22Rv1 (cell line): ENCODE measurements at regions not wholly inside any gene's neighbourhood (a gene's known extent, or its start where the extent isn't known, plus 50 kb on each side); places are given as distances from the start of the nearest gene placed in this dataset.

ENCODE experiments used
- H3K27ac ChIP-seq: fragments of 450-650 bp; 2 replicates; pipeline ENCODE4 v1.5.1; 2017
- ZFX ChIP-seq: fragments of 450-650 bp; IDR thresholded peaks from 2 replicates; pipeline ENCODE4 v1.6.1; 2017; ENCODE audit warnings: antibody characterized with exemption, borderline replicate concordance
- TF ChIP-seq, protein P1 (sequence below): fragments of 450-650 bp; IDR thresholded peaks from 2 replicates; pipeline ENCODE4 v1.5.1; 2017; ENCODE audit warnings: mild to moderate bottlenecking

DNA sequence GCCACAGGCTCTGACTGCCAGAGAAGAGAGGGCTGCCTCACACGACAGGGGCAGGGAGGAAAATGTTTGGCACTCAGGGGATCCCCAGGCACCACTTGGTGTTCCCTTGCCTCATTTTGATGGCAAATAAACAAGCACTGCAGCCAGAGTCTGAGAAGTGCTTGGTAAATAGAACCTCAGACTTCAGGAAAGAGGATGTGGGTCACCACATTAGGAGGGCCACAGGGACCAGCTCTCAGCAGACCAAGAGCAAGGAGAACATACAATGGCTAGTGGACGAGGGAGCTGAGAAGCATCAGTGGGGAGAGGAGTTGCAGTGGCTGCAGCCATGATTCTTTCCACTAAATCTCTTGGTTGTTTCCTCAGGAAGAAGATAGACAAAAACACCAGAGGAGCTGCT lies 413.9 kb downstream of the GADD45G start:
- H3K27ac ChIP-seq, result no peak overlapping the region
- TF ChIP-seq, protein P1, sequence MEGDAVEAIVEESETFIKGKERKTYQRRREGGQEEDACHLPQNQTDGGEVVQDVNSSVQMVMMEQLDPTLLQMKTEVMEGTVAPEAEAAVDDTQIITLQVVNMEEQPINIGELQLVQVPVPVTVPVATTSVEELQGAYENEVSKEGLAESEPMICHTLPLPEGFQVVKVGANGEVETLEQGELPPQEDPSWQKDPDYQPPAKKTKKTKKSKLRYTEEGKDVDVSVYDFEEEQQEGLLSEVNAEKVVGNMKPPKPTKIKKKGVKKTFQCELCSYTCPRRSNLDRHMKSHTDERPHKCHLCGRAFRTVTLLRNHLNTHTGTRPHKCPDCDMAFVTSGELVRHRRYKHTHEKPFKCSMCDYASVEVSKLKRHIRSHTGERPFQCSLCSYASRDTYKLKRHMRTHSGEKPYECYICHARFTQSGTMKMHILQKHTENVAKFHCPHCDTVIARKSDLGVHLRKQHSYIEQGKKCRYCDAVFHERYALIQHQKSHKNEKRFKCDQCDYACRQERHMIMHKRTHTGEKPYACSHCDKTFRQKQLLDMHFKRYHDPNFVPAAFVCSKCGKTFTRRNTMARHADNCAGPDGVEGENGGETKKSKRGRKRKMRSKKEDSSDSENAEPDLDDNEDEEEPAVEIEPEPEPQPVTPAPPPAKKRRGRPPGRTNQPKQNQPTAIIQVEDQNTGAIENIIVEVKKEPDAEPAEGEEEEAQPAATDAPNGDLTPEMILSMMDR, result no peak
- TF ChIP-seq ZFX, result no peak

DNA sequence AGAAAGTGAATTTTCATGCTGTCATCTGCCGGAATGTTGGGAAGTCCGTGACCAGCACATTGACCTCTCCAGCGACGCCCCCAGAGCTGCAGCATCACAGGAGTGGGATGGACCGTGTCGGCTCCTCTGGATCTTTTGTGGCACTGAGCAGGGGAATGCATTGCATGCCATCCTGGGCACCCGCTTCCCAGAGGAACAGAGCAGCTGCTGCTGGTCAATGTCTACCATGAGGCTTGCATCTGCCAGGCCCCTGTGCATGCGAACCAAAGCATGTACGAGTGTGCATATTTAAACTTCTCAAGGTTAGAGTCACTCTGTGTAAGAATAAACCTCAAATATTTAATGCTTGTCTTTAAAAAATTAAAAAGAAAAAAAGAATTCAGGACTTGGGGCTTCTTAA lies 414.8 kb downstream of the GADD45G start:
- H3K27ac ChIP-seq, result no peak overlapping the region
- TF ChIP-seq ZFX, result no peak
- TF ChIP-seq, protein P1, result no peak

DNA sequence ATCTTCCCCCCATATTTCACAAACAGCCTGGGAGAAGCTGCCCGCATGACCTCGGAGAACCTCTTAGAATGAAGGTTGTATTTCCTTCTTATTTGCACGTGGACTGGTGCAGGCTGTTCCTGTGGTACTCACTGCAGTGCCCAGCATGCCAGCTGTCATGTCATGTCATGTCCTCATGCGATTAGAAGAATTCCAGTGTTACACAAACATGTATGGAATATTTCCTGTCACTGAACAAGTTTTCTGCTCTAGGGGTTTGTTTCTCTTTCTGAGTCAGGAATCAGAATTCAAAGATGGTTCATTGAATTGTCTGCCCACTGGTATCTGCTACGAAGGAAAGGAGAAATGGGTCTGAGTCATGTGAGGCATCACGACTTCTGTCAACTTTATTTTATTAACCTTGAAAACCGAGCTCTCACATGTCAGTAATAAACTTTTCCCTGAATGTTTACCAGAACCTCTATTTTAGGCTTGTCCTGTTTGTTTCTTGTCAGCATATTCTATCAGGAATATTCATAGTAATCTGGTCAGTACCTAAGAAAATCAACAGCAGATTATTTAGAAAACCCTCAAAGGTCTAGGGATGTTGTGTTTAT lies 415.6 kb downstream of the GADD45G start:
- TF ChIP-seq, protein P1, result no peak

DNA sequence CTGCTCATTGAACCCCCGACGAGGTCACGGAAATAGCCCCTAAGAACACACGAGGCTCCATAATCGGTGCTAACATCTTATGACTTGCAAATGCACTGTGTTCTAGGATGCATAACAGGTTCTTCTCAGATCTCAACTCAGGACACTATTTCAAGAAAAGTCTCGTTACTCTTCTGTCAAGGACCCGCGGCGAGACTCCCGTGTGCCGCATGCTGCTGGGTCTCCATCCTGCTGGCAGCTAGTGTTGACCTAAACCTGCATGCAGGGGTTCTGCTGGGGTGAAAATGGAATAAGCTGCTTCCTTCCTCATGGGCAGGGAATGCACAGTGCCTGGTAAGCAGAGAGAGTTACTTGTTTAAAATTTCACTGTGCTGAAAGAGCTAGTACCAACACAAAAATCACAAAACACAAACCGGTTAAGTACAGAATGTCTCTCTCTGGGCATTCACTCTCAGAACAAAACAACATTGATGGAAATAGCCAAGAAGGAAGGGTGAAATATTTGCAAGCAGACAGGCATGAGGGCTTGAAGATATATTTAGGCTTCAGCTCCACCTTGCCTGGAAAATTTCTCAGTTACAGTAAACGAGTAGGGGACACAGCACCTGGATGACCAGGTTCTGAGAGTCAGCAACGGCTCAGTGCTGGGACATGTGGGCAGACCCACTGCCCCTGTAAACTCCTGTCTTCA lies 416.5 kb downstream of the GADD45G start:
- TF ChIP-seq ZFX, result no peak
- TF ChIP-seq, protein P1, result no peak

More for the DNA sequence above, 415.6 kb downstream of the GADD45G start:
- H3K27ac ChIP-seq, result no peak overlapping the region

DNA sequence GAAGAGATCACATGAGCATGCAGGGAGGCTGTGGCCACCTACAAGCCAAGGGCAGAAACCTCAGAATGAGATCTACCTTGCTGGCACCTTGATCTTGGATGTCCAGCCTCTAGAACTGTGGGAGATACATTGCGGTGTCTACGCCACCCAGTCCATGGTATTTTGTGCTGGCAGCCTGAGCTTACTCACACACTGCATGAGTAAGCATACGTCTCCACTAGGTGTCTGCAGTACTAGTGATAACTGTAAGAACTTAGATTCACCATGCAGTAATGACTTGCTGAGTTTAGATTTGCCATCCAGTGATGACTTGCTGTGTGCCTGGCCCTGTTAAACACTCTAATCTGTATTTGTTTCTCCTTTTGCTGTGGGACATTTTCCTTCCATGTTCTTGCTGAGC lies 417.7 kb downstream of the GADD45G start:
- TF ChIP-seq, protein P1, result no peak
- no peak for TF ChIP-seq ZFX

More for the DNA sequence above, 416.5 kb downstream of the GADD45G start:
- no peak overlapping the region for H3K27ac ChIP-seq

DNA sequence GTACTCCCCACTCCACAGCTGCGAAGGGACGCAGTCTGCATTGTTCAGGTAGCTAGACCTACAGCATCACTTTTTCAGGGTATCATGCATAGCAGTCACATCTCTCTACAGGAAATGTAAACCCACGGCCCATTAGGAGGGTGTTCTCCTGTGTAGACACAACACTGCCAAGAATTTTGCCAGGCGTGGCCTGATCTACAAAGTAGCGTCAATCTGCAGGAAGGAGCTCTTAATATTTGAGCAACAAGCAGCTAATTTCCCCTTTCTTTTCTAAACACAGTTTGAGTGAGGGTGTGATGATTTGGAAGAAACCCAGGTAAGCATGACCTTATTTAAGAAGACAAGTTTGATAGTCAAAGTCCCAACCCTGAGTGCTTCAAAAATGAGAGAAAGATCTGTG lies 419.0 kb downstream of the GADD45G start:
- TF ChIP-seq ZFX, result no peak
- TF ChIP-seq, protein P1, result no peak
- H3K27ac ChIP-seq, result no peak overlapping the region

More for the DNA sequence above, 417.7 kb downstream of the GADD45G start:
- no peak overlapping the region for H3K27ac ChIP-seq

DNA sequence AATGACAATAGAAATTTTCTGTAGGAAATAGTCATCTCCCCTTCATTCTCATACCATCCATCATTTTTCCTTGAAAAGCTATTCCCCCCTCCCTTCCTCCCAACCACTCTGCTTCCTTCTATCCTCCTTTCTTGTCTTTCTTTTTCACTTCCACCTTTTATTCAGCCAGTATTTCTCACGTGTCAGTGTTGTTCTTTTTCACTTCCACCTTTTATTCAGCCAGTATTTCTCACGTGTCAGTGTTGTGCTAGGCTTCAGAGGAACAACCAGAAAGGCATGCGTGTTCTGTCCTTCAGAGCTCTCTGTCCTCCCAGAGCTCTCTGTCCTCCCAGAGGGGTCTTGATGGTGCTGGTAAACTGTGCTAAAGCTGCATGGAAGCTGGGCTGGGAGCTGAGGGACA lies 419.6 kb downstream of the GADD45G start:
- TF ChIP-seq ZFX, result no peak
- TF ChIP-seq, protein P1, result no peak
- no peak overlapping the region for H3K27ac ChIP-seq
